Neuronal stem cell (in vitro differentiated cells): ENCODE measurements at regions not wholly inside any gene's neighbourhood (a gene's known extent, or its start where the extent isn't known, plus 50 kb on each side); places are given as distances from the start of the nearest gene placed in this dataset.

Experiments
- DNase-seq: peaks from one replicate; pipeline ENCODE4 v3.0.0-alpha.2; 2013; ENCODE audit warnings: low spot score
- H2AFZ ChIP-seq: one replicate; pipeline ENCODE4 v1.6.1; 2013; ENCODE audit warnings: mild to moderate bottlenecking, low read length, inconsistent platforms
- H2AK5ac ChIP-seq: 2 replicates; pipeline ENCODE4 v1.6.1; 2013; ENCODE audit warnings: low read depth, mild to moderate bottlenecking, inconsistent platforms, low read length, moderate library complexity, mixed read lengths
- H2BK120ac ChIP-seq: 2 replicates; pipeline ENCODE4 v1.6.1; 2013; ENCODE audit warnings: low read depth, mild to moderate bottlenecking, inconsistent platforms, low read length, moderate library complexity, mixed read lengths
- H2BK12ac ChIP-seq: one replicate; pipeline ENCODE4 v1.6.1; 2013; ENCODE audit warnings: low read length, inconsistent platforms
- H2BK15ac ChIP-seq: 2 replicates; pipeline ENCODE4 v1.6.1; 2013; ENCODE audit warnings: mild to moderate bottlenecking, low read length, inconsistent platforms, mixed read lengths
- H2BK5ac ChIP-seq: one replicate; pipeline ENCODE4 v1.6.1; 2013; ENCODE audit warnings: inconsistent platforms, mild to moderate bottlenecking, low read length, moderate library complexity
- H3K14ac ChIP-seq: one replicate; pipeline ENCODE4 v1.6.1; 2013; ENCODE audit warnings: low read length, inconsistent platforms
- H3K18ac ChIP-seq: 2 replicates; pipeline ENCODE4 v1.6.1; 2013; ENCODE audit warnings: low read length, inconsistent platforms
- H3K23ac ChIP-seq: 2 replicates; pipeline ENCODE4 v1.6.1; 2013; ENCODE audit warnings: low read depth, mild to moderate bottlenecking, mixed read lengths, low read length, inconsistent platforms; ENCODE audit not compliant: poor library complexity
- H3K27ac ChIP-seq: replicated peaks from 3 replicates; pipeline ENCODE4 v1.5.1; 2013; ENCODE audit warnings: low read length, inconsistent platforms
- H3K27me3 ChIP-seq, 3 experiments: 2 replicates each; pipeline ENCODE4 v1.6.1; 2013; ENCODE audit warnings: low read length in 3 of 3, mild to moderate bottlenecking in 2 of 3, inconsistent platforms in 1 of 3, low read depth in 1 of 3, mixed read lengths in 1 of 3, moderate library complexity in 1 of 3; ENCODE audit not compliant: control insufficient read depth in 3 of 3, insufficient read depth in 3 of 3
- H3K36me3 ChIP-seq, 2 donors: replicated peaks in 1 of 2; 2 replicates each; pipeline ENCODE4 v1.6.1; 2013; ENCODE audit warnings: low read length in 2 of 2; ENCODE audit not compliant: control insufficient read depth in 2 of 2, insufficient read depth in 2 of 2
- H3K4ac ChIP-seq: 2 replicates; pipeline ENCODE4 v1.6.1; 2013; ENCODE audit warnings: inconsistent platforms, mild to moderate bottlenecking, low read length, moderate library complexity
- H3K4me1 ChIP-seq, 2 donors: 1 replicate in 1 of 2; 2 replicates in 1 of 2; pipeline ENCODE4 v1.6.1; 2013; ENCODE audit warnings: low read length in 2 of 2, low read depth in 1 of 2; ENCODE audit not compliant: control insufficient read depth in 2 of 2, insufficient read depth in 1 of 2
- H3K4me2 ChIP-seq: one replicate; pipeline ENCODE4 v1.6.1; 2013; ENCODE audit warnings: mild to moderate bottlenecking, low read length, inconsistent platforms; ENCODE audit not compliant: insufficient read depth, poor library complexity, severe bottlenecking
- H3K4me3 ChIP-seq, 2 donors: 2 replicates each; pipeline ENCODE4 v1.5.1; 2013; ENCODE audit warnings: low read length in 2 of 2, mild to moderate bottlenecking in 2 of 2, inconsistent platforms in 1 of 2, moderate library complexity in 1 of 2
- H3K79me1 ChIP-seq: one replicate; pipeline ENCODE4 v1.6.1; 2013; ENCODE audit warnings: low read depth, mild to moderate bottlenecking, inconsistent platforms, low read length, moderate library complexity
- H3K9ac ChIP-seq: one replicate; pipeline ENCODE4 v1.6.1; 2013; ENCODE audit warnings: mild to moderate bottlenecking, low read depth, low read length, inconsistent platforms; ENCODE audit not compliant: poor library complexity
- H3K9me3 ChIP-seq, 2 donors: replicated peaks in 1 of 2; 2 replicates each; pipeline versions ENCODE3 to v1.6.1; 2013; ENCODE audit warnings: low read length in 2 of 2, mild to moderate bottlenecking in 2 of 2, inconsistent platforms in 1 of 2, low read depth in 1 of 2, mixed read lengths in 1 of 2, moderate library complexity in 1 of 2; ENCODE audit not compliant: control insufficient read depth in 2 of 2, insufficient read depth in 1 of 2
- H4K8ac ChIP-seq: one replicate; pipeline ENCODE4 v1.6.1; 2013; ENCODE audit warnings: low read depth, mild to moderate bottlenecking, inconsistent platforms, low read length, moderate library complexity
- H4K91ac ChIP-seq: one replicate; pipeline ENCODE4 v1.6.1; 2013; ENCODE audit warnings: low read length, low read depth, mild to moderate bottlenecking, inconsistent platforms; ENCODE audit not compliant: poor library complexity
- WGBS, 2 donors: extraction: QIAGEN DNeasy Blood & Tissue Kit; methylation state at CpG; one replicate each; pipeline ENCODE4 v1.1.7; 2013; ENCODE audit warnings: missing lambda C conversion rate in 2 of 2, mixed read lengths in 1 of 2; ENCODE audit not compliant: insufficient read length in 2 of 2, insufficient replicate concordance in 1 of 2; ENCODE audit errors: extremely low coverage in 2 of 2; 5-methylcytosine and 5-hydroxymethylcytosine counted together

GRCh38 chr7:119184124-119184788 lies 959.8 kb downstream of the ANKRD7 start:
- H3K9ac ChIP-seq: no peak overlapping the region
- no peak overlapping the region for H3K14ac ChIP-seq
- no peak overlapping the region for H2BK120ac ChIP-seq
- no peak overlapping the region for H3K23ac ChIP-seq
- no peaks in the 10 kb centered on the region for H3K27me3 ChIP-seq
- H3K4me1 ChIP-seq: peaks cover 0 to 4% of the 10 kb centered on the region in 2 donors
- DNase-seq: no peak
- no peak overlapping the region for H3K4ac ChIP-seq
- no peaks in the 10 kb centered on the region for H3K9me3 ChIP-seq
- no peak overlapping the region for H2AFZ ChIP-seq
- no peak overlapping the region for H2BK12ac ChIP-seq
- no peak overlapping the region for H3K18ac ChIP-seq
- no peak overlapping the region for H4K8ac ChIP-seq
- H3K4me2 ChIP-seq: no peak overlapping the region
- H3K27ac ChIP-seq: no peak overlapping the region
- H3K36me3 ChIP-seq: no peaks in the 10 kb centered on the region
- no CpG with 5 or more reads among the region's 4 CpGs for WGBS, 2 donors
- no peak overlapping the region for H2AK5ac ChIP-seq
- no peak overlapping the region for H3K4me3 ChIP-seq
- H2BK15ac ChIP-seq: no peak overlapping the region
- H4K91ac ChIP-seq: no peak overlapping the region
- no peak overlapping the region for H2BK5ac ChIP-seq
- H3K79me1 ChIP-seq: no peaks in the 10 kb centered on the region

GRCh38 chr7:119196183-119196582 lies 971.7 kb downstream of the ANKRD7 start:
- Histone ChIP-seq H3K18ac (no peak overlapping the region), H3K4me1 (no peaks in the 10 kb centered on the region), H2BK12ac (no peak overlapping the region), H3K23ac (no peak overlapping the region), H2BK120ac (no peak overlapping the region), H2BK5ac (no peak overlapping the region), H4K8ac (no peak overlapping the region), H4K91ac (no peak overlapping the region), H3K36me3 (no peaks in the 10 kb centered on the region), H2AFZ (no peak overlapping the region), H3K27me3 (no peaks in the 10 kb centered on the region), H3K4me3 (no peak overlapping the region), H2BK15ac (no peak overlapping the region), H3K27ac (no peak overlapping the region), H3K9ac (no peak overlapping the region), H3K4me2 (no peak overlapping the region), H2AK5ac (no peak overlapping the region), H3K9me3 (no peaks in the 10 kb centered on the region), H3K4ac (no peak overlapping the region), H3K14ac (no peak overlapping the region), H3K79me1 (no peaks in the 10 kb centered on the region)
- no CpG with 5 or more reads among the region's 2 CpGs for WGBS, 2 donors
- DNase-seq: no peak

GRCh38 chr7:119197172-119197876 lies 972.8 kb downstream of the ANKRD7 start:
- Histone ChIP-seq H2BK12ac (no peak overlapping the region), H3K23ac (no peak overlapping the region), H3K9ac (no peak overlapping the region), H2AK5ac (no peak overlapping the region), H3K4me1 (no peaks in the 10 kb centered on the region), H3K18ac (no peak overlapping the region), H2AFZ (peak overlapping the region; percentile 69), H3K79me1 (no peaks in the 10 kb centered on the region), H3K27me3 (no peaks in the 10 kb centered on the region), H3K4me2 (no peak overlapping the region), H2BK5ac (no peak overlapping the region), H2BK15ac (no peak overlapping the region), H4K8ac (no peak overlapping the region), H2BK120ac (no peak overlapping the region), H3K36me3 (no peaks in the 10 kb centered on the region), H3K9me3 (no peaks in the 10 kb centered on the region), H3K4ac (no peak overlapping the region), H4K91ac (no peak overlapping the region), H3K27ac (no peak overlapping the region), H3K14ac (peak overlapping the region; percentile 1), H3K4me3 (no peak overlapping the region)
- no CpG with 5 or more reads among the region's 9 CpGs for WGBS, 2 donors
- no peak for DNase-seq

GRCh38 chr7:119197877-119198527 lies 973.5 kb downstream of the ANKRD7 start:
- Histone ChIP-seq H2BK12ac (no peak overlapping the region), H3K4ac (no peak overlapping the region), H2AK5ac (no peak overlapping the region), H3K4me1 (no peaks in the 10 kb centered on the region), H3K18ac (no peak overlapping the region), H3K36me3 (no peaks in the 10 kb centered on the region), H3K4me2 (no peak overlapping the region), H3K27me3 (no peaks in the 10 kb centered on the region), H3K14ac (no peak overlapping the region), H3K9me3 (no peaks in the 10 kb centered on the region), H3K23ac (no peak overlapping the region), H3K79me1 (no peaks in the 10 kb centered on the region), H2BK120ac (no peak overlapping the region), H4K8ac (no peak overlapping the region), H3K27ac (no peak overlapping the region), H2BK15ac (no peak overlapping the region), H2AFZ (peak overlapping the region; percentile 69), H2BK5ac (no peak overlapping the region), H4K91ac (no peak overlapping the region), H3K9ac (no peak overlapping the region), H3K4me3 (no peak overlapping the region)
- peak; percentile 18 for DNase-seq
- no CpG with 5 or more reads among the region's 8 CpGs for WGBS, 2 donors
